ENCODE measurements at regions not wholly inside any gene's neighbourhood (a gene's known extent, or its start where the extent isn't known, plus 50 kb on each side); places are given as distances from the start of the nearest gene placed in this dataset.

DNA sequence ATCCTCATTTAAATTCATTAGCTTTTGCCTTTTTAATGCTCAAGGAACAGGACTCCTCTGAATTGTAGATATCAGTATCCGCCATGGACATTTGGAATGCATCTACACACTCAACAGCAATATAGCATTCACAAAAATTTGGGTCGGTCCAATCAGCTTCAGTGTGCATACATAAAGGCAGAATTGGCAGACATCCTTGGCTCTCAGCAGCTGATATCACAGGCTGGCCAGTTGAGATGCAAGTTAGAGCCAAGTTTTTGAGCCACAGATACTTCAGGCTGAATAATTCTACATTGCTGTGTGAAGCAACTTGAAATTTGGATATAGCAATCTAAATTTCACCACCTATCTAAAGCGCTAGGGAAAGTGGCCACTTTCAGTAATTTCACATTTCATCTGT, 821.1 kb downstream of the PCDH19 start:
- intact Hi-C loops (cut with micrococcal nuclease), result no loop called here
- H3K4me1 ChIP-seq (ENCODE audit: insufficient read depth, low read length), result no peaks in the 10 kb centered on the region
- H4K20me1 ChIP-seq (ENCODE audit: low read length), result no peaks in the 10 kb centered on the region
- H3K9ac ChIP-seq (ENCODE audit: low read length), result no peak overlapping the region
- ChIA-PET POLR2A (ENCODE audit: unreplicated experiment) (no interaction called here), CTCF (no interaction called here)
- no peak for TF ChIP-seq EZH2 (IDR thresholded peaks at IDR 0.05; ENCODE audit: low read length, unreplicated experiment)
- TF ChIP-seq EZH2phosphoT487 (IDR thresholded peaks at IDR 0.05; ENCODE audit: borderline replicate concordance, low read length), result no peak
- TF ChIP-seq, protein P1, sequence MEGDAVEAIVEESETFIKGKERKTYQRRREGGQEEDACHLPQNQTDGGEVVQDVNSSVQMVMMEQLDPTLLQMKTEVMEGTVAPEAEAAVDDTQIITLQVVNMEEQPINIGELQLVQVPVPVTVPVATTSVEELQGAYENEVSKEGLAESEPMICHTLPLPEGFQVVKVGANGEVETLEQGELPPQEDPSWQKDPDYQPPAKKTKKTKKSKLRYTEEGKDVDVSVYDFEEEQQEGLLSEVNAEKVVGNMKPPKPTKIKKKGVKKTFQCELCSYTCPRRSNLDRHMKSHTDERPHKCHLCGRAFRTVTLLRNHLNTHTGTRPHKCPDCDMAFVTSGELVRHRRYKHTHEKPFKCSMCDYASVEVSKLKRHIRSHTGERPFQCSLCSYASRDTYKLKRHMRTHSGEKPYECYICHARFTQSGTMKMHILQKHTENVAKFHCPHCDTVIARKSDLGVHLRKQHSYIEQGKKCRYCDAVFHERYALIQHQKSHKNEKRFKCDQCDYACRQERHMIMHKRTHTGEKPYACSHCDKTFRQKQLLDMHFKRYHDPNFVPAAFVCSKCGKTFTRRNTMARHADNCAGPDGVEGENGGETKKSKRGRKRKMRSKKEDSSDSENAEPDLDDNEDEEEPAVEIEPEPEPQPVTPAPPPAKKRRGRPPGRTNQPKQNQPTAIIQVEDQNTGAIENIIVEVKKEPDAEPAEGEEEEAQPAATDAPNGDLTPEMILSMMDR (conservative IDR thresholded peaks at IDR 0.05; ENCODE audit: low read depth, low read length), result no peak
- no peaks in the 10 kb centered on the region for H3F3A ChIP-seq (ENCODE audit: low read length, unreplicated experiment)
- ATAC-seq (no peak), DNase-seq (no peak)
- no peaks in the 10 kb centered on the region for H3K9me3 ChIP-seq (ENCODE audit: low read length)
- H2AFZ ChIP-seq (ENCODE audit: low read length), result no peak overlapping the region
- no peaks in the 10 kb centered on the region for H3K79me2 ChIP-seq (ENCODE audit: low read length)
- H3K4me2 ChIP-seq (ENCODE audit: low read length), result no peak overlapping the region
- no peaks in the 10 kb centered on the region for H3K27me3 ChIP-seq (ENCODE audit: low read length)
- no peaks in the 10 kb centered on the region for H3K9me2 ChIP-seq (replicated peaks; ENCODE audit: low read length)
- no peaks in the 10 kb centered on the region for H3K36me3 ChIP-seq (ENCODE audit: low read depth, low read length)
- BruUV-seq (replicated peaks), result no TSS peak
- no peak overlapping the region for H3K4me3 ChIP-seq (ENCODE audit: low read length)
- H3K27ac ChIP-seq (ENCODE audit: low read length), result no peak overlapping the region

DNA sequence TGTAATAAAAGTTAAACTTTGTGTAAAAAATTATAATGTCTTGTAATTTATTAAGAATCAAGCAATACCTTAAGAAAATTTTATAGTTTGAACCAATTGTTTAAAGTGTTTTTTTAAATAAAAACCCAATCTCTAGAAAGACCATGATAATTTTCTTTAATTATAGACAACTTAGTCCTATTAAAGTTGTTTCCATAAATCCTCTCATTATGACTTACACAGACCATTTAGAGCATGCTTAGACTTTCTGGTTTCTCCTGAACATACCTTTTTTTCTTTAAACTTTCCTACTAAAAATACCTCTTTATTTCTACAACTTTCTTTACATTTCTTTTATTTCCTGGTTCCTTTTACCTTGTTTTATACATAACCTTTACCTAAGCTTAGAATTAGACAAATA, 837.4 kb downstream of the PCDH19 start:
- H3K4me3 ChIP-seq (ENCODE audit: low read length), result no peak overlapping the region
- H3K36me3 ChIP-seq (ENCODE audit: low read depth, low read length), result no peaks in the 10 kb centered on the region
- no peaks in the 10 kb centered on the region for H3K9me2 ChIP-seq (replicated peaks; ENCODE audit: low read length)
- H3K4me1 ChIP-seq (ENCODE audit: insufficient read depth, low read length), result no peaks in the 10 kb centered on the region
- no peaks in the 10 kb centered on the region for H4K20me1 ChIP-seq (ENCODE audit: low read length)
- ChIA-PET CTCF (no interaction called here), POLR2A (ENCODE audit: unreplicated experiment) (no interaction called here)
- no peaks in the 10 kb centered on the region for H3F3A ChIP-seq (ENCODE audit: low read length, unreplicated experiment)
- no peak overlapping the region for H3K9ac ChIP-seq (ENCODE audit: low read length)
- no peak overlapping the region for H3K4me2 ChIP-seq (ENCODE audit: low read length)
- no peak overlapping the region for H3K27ac ChIP-seq (ENCODE audit: low read length)
- BruUV-seq (replicated peaks), result no TSS peak
- H3K9me3 ChIP-seq (ENCODE audit: low read length), result no peaks in the 10 kb centered on the region
- ATAC-seq, result no peak
- TF ChIP-seq EZH2phosphoT487 (IDR thresholded peaks at IDR 0.05; ENCODE audit: borderline replicate concordance, low read length), result no peak
- no peaks in the 10 kb centered on the region for H3K27me3 ChIP-seq (ENCODE audit: low read length)
- no peaks in the 10 kb centered on the region for H3K79me2 ChIP-seq (ENCODE audit: low read length)
- no peak overlapping the region for H2AFZ ChIP-seq (ENCODE audit: low read length)
- no peak for DNase-seq
- intact Hi-C loops (cut with micrococcal nuclease), result no loop called here

DNA sequence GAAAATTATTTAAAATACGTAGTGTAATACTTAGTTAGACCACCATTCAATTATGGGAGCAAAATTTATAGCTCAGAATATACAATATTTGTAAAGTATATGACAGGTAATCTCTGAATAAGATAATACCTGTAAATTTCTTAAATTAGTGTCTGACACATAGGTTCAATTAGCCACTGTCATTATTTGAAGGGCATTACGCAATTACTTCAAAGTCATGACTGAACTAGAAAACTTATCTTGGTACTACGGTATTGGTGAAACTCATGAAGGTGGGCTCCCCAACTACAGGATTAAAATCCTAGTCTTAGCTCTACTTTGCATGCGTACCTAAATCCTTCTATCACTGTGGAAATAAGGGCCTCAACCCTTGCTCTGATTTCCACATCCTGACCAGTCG, 860.7 kb downstream of the PCDH19 start:
- ChIA-PET CTCF (no interaction called here), POLR2A (ENCODE audit: unreplicated experiment) (no interaction called here)
- H3K27ac ChIP-seq (ENCODE audit: low read length), result no peak overlapping the region
- DNase-seq (no peak), ATAC-seq (no peak)
- no peaks in the 10 kb centered on the region for H3F3A ChIP-seq (ENCODE audit: low read length, unreplicated experiment)
- no TSS peak for BruUV-seq (replicated peaks)
- TF ChIP-seq, protein P1 (conservative IDR thresholded peaks at IDR 0.05; ENCODE audit: low read depth, low read length), result no peak
- no peak for TF ChIP-seq EZH2phosphoT487 (IDR thresholded peaks at IDR 0.05; ENCODE audit: borderline replicate concordance, low read length)
- no peak for TF ChIP-seq EZH2 (IDR thresholded peaks at IDR 0.05; ENCODE audit: low read length, unreplicated experiment)
- no peak overlapping the region for H3K4me3 ChIP-seq (ENCODE audit: low read length)
- no peak overlapping the region for H3K9ac ChIP-seq (ENCODE audit: low read length)
- no peaks in the 10 kb centered on the region for H4K20me1 ChIP-seq (ENCODE audit: low read length)
- H3K27me3 ChIP-seq (ENCODE audit: low read length), result no peaks in the 10 kb centered on the region
- intact Hi-C loops (cut with micrococcal nuclease), result no loop called here
- no peak overlapping the region for H2AFZ ChIP-seq (ENCODE audit: low read length)
- H3K9me3 ChIP-seq (ENCODE audit: low read length), result no peaks in the 10 kb centered on the region
- H3K79me2 ChIP-seq (ENCODE audit: low read length), result no peaks in the 10 kb centered on the region
- no peaks in the 10 kb centered on the region for H3K36me3 ChIP-seq (ENCODE audit: low read depth, low read length)
- H3K9me2 ChIP-seq (replicated peaks; ENCODE audit: low read length), result no peaks in the 10 kb centered on the region
- H3K4me1 ChIP-seq (ENCODE audit: insufficient read depth, low read length), result no peaks in the 10 kb centered on the region
- no peak overlapping the region for H3K4me2 ChIP-seq (ENCODE audit: low read length)
